ENCODE measurements at regions not wholly inside any gene's neighbourhood (a gene's known extent, or its start where the extent isn't known, plus 50 kb on each side); places are given as distances from the start of the nearest gene placed in this dataset.
"Not testable (repeated sequence)": the region's sequence is repeated elsewhere in the genome, so short reads cannot be mapped to it uniquely, and the experiment has no call there.

DNA sequence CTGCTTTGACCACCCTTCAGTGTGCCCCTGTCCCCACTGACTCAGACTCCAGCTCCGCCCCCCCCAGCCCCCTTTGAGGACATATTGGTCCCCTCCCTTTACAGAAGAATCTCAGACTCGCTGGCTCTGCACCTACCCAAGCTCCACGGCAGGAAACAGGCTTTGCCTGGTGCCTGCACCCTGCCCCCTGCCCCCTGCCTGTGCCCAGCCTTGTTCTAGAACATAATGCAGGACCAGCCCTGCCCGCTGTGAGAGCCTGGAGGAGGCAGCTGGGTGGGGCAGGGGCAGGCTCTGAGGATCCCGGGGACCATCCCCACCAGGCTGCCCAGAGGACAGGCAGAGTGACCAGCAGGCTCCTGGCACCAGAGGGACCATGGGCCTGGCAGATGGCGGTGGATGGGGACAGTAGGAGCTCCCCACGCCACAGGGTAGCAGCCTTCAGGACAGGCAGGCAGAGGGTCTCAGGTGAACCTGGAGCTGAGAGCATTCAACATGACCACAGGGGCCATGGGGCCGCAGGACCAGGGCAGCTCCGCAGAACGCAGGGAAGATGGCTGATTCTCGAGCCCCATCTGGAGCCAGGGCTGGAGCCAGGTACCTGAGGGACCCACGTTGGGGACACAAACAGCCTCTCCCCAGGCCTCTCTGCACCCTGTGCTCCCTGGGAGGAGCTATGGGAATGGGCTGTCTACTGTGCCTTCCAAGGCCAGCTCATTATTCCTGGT lies 165.0 kb upstream of the FOXD4L5 start:
- DNase-seq, result not testable (repeated sequence)

DNA sequence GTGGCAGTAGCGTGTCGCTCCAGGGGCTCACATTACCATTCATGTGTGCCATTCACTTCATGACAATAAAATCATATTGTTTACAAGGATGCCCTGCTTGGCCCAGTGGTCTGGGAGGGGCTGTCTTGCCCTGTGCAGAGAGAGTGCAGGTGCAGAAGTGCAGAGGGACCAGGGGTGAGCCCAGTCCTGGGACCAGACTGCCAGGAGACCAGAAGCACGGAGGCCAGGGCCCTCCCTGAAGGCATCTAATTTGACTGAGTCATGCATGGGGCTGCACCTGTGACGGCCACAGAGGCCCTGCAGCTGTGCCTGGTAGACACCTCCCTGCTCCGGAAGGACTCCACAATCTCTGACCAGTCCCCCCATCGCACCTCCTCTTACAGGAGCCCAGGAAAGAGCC lies 164.4 kb upstream of the FOXD4L5 start:
- DNase-seq, result no peak

DNA sequence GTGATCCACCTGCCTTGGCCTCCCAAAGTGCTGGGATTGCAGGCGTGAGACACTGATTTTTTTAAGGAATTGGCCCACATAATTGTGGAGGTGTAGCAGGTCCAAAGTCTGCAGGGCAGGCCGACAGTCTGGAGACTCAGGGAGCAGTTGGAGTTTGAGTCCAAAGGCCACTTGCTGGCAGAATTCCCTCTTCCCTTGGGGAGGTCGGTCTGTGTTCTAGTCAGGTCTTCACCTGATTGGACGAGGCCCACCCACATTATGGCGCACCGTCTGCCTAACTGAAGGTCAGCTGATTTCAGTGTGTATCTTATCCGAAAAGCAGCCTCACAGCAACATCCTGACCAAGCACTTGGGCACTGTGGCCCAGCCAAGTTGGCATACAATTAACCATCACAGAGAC lies 162.1 kb upstream of the FOXD4L5 start:
- not testable (repeated sequence) for DNase-seq

DNA sequence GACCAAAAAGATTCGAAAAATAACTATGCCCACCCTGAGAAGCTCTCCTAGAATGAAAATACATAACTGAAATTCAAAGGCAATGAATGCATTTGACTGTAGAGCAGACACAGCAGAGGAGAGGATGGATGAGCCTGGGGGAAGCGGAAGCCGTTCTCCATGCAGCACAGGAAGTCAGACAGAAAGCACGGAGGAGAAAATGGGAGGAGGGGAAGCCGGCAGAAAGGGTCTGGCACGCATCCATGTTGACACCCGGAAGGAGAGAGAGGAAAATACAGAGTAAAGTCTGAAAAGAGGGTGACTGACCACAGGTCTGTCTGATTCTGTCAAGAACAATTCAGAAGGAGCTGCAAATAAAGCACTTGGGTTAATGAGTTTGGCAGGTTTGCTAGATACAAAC lies 161.0 kb upstream of the FOXD4L5 start:
- DNase-seq, result not testable (repeated sequence)

GRCh38 chr9:65444943-65445342 lies 159.9 kb upstream of the FOXD4L5 start:
- DNase-seq, result no peak

DNA sequence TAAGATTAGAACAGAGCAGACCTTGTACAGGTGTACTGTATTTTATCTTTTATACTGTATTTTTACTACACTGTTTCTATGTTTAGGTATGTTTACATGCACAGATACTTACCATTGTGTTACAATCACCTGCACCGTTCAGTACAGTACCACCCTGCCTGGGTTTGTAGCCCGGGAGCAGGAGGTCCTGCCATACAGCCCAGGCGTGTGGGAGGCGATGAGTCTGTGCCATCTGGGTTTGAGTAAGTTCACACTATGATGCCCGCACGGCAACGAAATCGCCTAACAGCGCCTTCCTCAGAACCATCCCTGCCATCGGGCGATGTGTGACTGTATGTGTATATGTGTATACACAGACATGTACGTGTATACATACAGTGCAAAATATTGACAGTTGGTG lies 157.1 kb upstream of the FOXD4L5 start:
- not testable (repeated sequence) for DNase-seq

GRCh38 chr9:65441324-65441920 lies 156.4 kb upstream of the FOXD4L5 start:
- DNase-seq, result not testable (repeated sequence)

GRCh38 chr9:65437724-65438123 lies 152.7 kb upstream of the FOXD4L5 start:
- no peak for DNase-seq

GRCh38 chr9:65435464-65435863 lies 150.5 kb upstream of the FOXD4L5 start:
- DNase-seq, result no peak

DNA sequence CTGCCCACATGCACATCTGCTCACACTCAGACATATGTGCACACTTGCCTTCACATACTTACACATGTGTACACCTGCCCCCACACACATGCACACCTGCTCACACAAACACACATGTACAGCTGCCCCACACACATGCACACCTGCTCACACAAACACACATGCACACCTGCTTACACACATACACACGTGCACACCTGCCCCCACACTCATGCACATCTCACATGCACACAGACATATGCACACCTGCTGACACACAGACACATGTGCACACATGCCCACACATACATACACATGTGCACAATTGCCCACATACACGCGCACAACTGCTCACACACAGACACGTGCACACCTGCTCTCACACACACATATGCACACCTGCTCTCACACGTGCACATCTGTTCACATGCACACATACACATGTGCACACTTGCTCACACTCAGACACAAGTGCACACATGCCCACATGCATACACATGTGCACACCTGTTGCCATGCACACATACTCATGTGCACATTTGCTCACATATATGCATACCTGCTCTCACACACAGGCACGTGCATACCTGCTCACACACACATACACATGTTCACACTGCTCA lies 147.8 kb upstream of the FOXD4L5 start:
- DNase-seq, result no peak

- no peak for DNase-seq
Measured at GRCh38 chr9:65432051-65432450, 147.0 kb upstream of the FOXD4L5 start.

DNA sequence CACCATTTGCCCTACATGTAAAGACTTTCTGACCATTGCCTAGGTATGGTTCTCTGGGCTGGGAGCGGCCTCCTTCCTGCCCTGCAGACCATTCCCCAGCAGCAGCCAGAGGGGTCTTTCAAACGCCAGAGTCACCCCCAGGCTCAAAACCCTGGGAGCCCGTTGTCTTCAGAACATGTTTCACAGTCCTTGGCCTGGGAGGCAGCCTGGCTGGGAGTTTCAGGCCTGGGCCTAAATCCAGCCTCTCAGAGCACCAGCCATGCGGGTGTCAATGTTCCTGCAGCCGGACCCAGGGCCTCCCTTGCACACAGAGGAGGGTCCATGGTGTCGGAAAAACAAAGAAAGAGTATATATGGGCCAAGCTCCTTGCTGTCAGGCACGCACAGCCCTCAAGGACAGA lies 145.2 kb upstream of the FOXD4L5 start:
- DNase-seq, result no peak

DNA sequence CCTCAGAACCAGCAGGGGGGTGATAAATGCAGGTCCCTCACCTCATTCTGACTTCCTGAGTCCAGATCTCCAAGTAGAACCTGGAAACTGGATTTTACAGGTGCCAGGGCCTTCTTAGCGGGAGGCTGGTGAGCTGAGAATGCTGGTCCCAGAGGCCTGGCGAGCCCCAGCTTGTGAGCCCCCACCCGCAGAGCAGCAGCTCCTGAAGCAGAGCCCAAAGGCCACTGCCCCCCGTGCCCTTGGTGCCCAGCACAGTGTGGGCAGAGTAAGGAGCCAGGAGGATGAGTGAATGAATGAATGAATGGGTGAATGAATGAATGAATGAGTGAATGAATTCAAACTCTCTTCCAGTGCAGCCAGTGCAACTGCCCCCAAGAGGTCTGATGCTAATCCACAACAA lies 142.4 kb upstream of the FOXD4L5 start:
- DNase-seq, result not testable (repeated sequence)

DNA sequence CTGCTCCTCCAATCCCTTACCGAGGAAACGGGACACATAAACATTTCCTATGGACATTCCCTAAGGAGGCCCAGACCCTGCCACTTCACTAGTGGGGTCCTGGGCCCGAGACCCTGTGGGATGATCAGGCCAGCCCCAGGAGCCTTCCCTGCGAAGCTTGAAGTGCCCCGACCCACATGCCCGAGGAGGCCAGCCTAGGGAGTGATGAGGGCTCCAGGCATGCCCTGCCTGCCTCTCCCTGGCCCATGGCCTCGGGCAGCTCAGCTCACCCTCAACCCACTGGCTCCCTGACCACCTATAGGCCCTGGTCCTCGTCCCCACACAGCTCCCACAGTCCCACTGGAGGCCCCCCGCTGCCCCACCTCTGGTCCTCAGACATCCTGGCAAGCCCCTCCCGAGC lies 141.8 kb upstream of the FOXD4L5 start:
- DNase-seq, result not testable (repeated sequence)

DNA sequence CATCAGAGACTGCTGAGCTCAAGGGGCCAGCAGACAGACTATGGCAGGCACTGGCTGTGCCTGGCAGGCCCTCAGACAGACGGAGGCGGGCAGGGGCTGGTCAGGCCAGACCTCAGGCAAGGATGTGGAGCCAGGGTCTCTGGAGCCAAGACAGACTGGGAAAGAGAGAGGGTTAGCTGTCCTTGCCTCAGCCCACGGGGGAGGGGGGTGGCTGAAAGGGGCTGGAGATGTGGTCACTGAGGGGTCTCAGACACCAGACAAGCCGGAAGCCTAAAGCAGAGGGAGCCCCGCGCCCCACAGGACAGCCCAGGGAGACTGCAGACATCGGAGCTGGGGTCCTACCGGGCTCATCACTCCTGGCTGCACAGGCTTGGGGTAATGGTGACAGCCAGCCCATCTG lies 141.2 kb upstream of the FOXD4L5 start:
- DNase-seq, result no peak

DNA sequence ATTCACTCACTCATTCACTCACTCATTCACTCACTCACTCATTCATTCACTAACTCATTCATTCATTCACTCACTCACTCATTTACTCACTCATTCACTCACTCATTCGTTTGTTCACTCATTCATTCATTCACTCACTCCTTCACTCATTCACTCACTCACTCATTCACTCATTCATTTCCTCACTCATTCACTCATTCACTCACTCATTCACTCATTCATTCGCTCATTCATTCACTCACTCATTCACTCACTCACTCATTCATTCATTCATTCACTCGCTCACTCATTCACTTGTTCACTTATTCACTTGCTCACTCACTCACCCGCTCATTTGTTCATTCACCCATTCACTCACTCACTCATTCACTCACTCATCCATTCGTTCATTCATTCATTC lies 140.2 kb upstream of the FOXD4L5 start:
- not testable (repeated sequence) for DNase-seq

DNA sequence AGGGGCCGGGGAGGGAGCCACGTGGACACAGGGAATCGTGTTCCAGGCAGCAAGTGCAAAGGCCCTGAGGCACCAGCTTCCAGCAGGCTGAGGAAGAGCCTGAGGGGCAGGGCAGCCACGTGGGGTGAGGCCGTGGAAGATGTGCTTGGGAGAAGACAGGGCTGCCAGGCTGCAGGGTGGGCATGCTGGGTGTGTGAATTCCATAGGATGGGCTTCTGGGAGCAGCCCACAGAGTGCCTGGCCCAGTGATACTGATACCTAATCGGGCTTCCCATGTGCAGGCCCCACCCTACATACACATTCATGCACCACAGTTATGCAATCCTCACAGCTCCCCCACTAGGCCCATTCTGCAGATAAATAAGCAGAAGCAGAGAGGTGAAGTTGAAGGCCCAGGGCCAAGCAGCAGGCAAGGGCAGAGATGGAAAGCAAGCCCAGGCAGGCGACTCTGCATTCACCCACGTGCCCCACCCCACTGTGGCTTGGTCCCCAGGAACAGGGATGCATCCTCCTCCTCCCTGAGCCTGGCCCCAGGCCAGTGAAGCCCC lies 139.5 kb upstream of the FOXD4L5 start:
- not testable (repeated sequence) for DNase-seq

DNA sequence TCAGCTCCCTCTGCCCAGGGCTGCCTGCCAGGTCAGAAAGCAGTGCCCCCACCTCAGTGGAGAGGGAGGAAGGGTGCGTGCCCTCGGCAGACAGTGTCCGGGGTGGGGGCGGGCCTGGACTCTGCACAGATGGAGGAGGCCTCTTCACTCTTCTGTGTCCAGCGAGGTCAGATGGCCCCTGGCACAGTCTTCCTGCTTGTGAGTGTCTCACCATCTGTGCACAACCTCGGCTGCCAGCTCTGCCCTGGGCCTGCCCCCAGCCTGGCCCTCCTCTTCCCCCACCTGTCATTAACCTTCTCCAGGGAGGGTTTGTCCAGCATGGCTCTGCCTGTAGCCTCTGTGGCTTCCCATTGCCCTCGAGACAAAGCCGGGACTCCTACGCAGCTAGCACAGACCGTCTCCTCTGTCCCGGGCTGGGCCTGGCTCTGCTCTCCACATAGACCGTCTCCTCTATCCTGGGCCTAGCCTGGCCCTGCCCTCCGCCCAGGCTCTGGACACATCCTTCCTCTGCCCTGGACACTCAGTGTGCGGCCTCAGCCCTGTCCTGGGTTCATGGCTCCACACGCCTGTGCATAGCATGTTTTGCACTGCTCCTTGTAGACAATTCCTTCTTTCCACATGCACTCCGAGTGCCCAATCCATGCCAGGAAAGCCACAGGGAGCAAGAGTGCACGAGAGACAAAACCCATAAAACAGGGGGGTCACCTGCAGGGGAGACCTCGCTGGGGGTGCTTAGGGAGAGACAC lies 138.9 kb upstream of the FOXD4L5 start:
- DNase-seq, result not testable (repeated sequence)

DNA sequence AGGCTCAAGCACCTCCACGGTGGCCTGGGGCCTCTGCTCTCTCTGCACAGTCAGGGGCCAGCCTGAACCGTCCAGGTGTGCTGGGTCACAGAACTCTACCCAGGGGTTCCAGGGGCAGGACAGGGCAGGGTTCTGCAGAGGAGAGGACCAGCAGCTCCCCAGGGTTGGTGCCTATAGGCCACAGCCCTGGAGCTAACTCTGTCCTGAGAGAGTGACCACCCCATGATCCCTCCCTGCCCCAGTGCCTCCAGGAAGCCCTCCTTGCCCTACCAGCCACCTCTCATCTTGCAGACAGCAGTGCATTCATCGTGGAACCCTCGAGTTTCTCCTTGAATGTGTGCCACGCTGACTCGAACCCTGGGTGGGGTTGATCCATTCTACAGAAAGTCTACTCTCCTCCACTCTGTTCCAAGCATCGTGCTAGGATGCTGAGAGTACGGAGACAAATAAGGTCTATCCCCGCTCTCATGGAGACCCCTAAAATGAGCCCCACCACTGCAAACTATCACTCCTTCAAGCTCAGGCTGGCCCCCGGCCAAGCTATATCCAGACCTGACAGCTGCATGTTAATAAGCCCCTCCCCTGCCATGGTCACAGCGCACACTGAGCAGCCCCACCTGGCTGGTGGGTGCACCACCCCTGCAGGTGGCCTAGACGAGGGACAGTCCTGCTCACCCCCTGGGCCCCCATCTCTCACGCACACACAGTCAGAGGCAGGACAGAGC lies 138.1 kb upstream of the FOXD4L5 start:
- DNase-seq, result not testable (repeated sequence)

- DNase-seq, result not testable (repeated sequence)
Measured at GRCh38 chr9:65421486-65421885, 136.5 kb upstream of the FOXD4L5 start.

GRCh38 chr9:65420771-65421170 lies 135.8 kb upstream of the FOXD4L5 start:
- DNase-seq, result no peak

- not testable (repeated sequence) for DNase-seq
Measured at GRCh38 chr9:65418966-65419365, 134.0 kb upstream of the FOXD4L5 start.

DNA sequence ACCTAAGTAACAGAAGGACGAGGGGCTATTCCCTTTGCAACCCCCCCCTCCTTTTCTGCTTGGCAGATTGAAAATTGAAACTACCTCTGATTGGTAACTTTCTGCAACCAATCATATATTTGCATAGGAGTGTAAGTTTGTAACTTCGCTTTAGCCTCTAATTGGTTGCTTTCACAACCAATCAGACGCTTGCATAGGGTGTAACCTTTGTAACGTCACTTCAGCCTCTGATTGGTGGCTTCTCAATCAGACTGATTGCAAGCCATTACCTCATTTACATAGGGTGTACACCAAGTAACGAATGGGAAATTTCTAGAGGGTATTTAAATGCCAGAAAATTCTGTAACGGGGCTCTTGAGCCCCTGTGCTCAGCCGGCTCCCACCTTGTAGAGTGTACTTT lies 131.9 kb upstream of the FOXD4L5 start:
- DNase-seq, result not testable (repeated sequence)

Data from fibroblast of skin of right biceps (primary cell).